Effector memory CD8-positive, alpha-beta T cell (primary cell): ENCODE measurements at regions not wholly inside any gene's neighbourhood (a gene's known extent, or its start where the extent isn't known, plus 50 kb on each side); places are given as distances from the start of the nearest gene placed in this dataset.

Experiments
- ATAC-seq: fragments of 150-1000 bp; cut with Tn5 transposase; replicated peaks from 2 replicates; pipeline ENCODE4 v1.10.0; 2021; ENCODE audit warnings: mild to moderate bottlenecking, moderate library complexity
- DNase-seq, 3 experiments: peaks; one replicate each; pipeline ENCODE4 v3.0.0; 2021
- H3K27ac Mint-ChIP-seq, 2 donors: one replicate each; pipeline ENCODE4 v1.8.0; 2022; ENCODE audit warnings: mild to moderate bottlenecking in 2 of 2, mixed read lengths in 2 of 2, moderate library complexity in 2 of 2
- H3K27me3 Mint-ChIP-seq, 2 donors: one replicate each; pipeline ENCODE4 v1.8.0; 2022; ENCODE audit warnings: mixed read lengths in 2 of 2
- H3K36me3 Mint-ChIP-seq: one replicate; pipeline ENCODE4 v1.8.0; 2022; ENCODE audit warnings: mild to moderate bottlenecking, moderate library complexity, mixed read lengths; ENCODE audit not compliant: insufficient read depth
- H3K4me1 Mint-ChIP-seq, 2 donors: one replicate each; pipeline ENCODE4 v1.8.0; 2022; ENCODE audit warnings: low read depth in 2 of 2, mixed read lengths in 2 of 2
- H3K4me3 Mint-ChIP-seq, 2 donors: one replicate each; pipeline ENCODE4 v1.8.0; 2022; ENCODE audit warnings: mild to moderate bottlenecking in 2 of 2, mixed read lengths in 2 of 2, moderate library complexity in 2 of 2
- H3K9me3 Mint-ChIP-seq, 2 donors: one replicate each; pipeline ENCODE4 v1.8.0; 2022; ENCODE audit warnings: mixed read lengths in 2 of 2

- ATAC-seq (no peak), DNase-seq (no peak)
- H3K36me3 Mint-ChIP-seq = no peaks in the 10 kb centered on the region
- H3K4me1 Mint-ChIP-seq = no peaks in the 10 kb centered on the region
- H3K27ac Mint-ChIP-seq = no peak overlapping the region
- peaks cover 6 to 21% of the 10 kb centered on the region in 2 donors for H3K27me3 Mint-ChIP-seq
- H3K9me3 Mint-ChIP-seq = no peaks in the 10 kb centered on the region
- H3K4me3 Mint-ChIP-seq = no peak overlapping the region
Measured at GRCh38 chr2:48120112-48120511, 194.4 kb upstream of the FOXN2 start.

GRCh38 chr2:48120759-48121242 lies 193.7 kb upstream of the FOXN2 start:
- H3K9me3 Mint-ChIP-seq = no peaks in the 10 kb centered on the region

GRCh38 chr2:48122166-48122565 lies 192.3 kb upstream of the FOXN2 start:
- no peak for ATAC-seq
- Mint-ChIP-seq H3K4me3 (no peak overlapping the region), H3K9me3 (no peaks in the 10 kb centered on the region), H3K27me3 (peaks cover 6 to 21% of the 10 kb centered on the region in 2 donors), H3K4me1 (no peaks in the 10 kb centered on the region), H3K27ac (no peak overlapping the region), H3K36me3 (no peaks in the 10 kb centered on the region)
- DNase-seq = no peak

More at GRCh38 chr2:48120759-48121242, 193.7 kb upstream of the FOXN2 start:
- no peaks in the 10 kb centered on the region for H3K36me3 Mint-ChIP-seq
- H3K27ac Mint-ChIP-seq = no peak overlapping the region
- H3K4me3 Mint-ChIP-seq = no peak overlapping the region
- H3K4me1 Mint-ChIP-seq = no peaks in the 10 kb centered on the region
- no peak for DNase-seq
- H3K27me3 Mint-ChIP-seq = peaks cover 6 to 21% of the 10 kb centered on the region in 2 donors
- no peak for ATAC-seq

- H3K4me1 Mint-ChIP-seq = no peaks in the 10 kb centered on the region
- H3K27me3 Mint-ChIP-seq = peaks cover 0 to 9% of the 10 kb centered on the region in 2 donors
- no peak overlapping the region for H3K4me3 Mint-ChIP-seq
- no peaks in the 10 kb centered on the region for H3K9me3 Mint-ChIP-seq
- H3K27ac Mint-ChIP-seq = no peak overlapping the region
- ATAC-seq (no peak), DNase-seq (no peak)
- H3K36me3 Mint-ChIP-seq = no peaks in the 10 kb centered on the region
Measured at GRCh38 chr2:48124592-48124991, 189.9 kb upstream of the FOXN2 start.

GRCh38 chr2:48126162-48126561 lies 188.3 kb upstream of the FOXN2 start:
- Mint-ChIP-seq H3K4me1 (no peaks in the 10 kb centered on the region), H3K27ac (no peak overlapping the region), H3K27me3 (no peaks in the 10 kb centered on the region), H3K36me3 (no peaks in the 10 kb centered on the region), H3K4me3 (no peak overlapping the region), H3K9me3 (no peaks in the 10 kb centered on the region)
- ATAC-seq = no peak
- no peak for DNase-seq

- ATAC-seq (no peak), DNase-seq (no peak)
- Mint-ChIP-seq H3K36me3 (no peaks in the 10 kb centered on the region), H3K27me3 (no peaks in the 10 kb centered on the region), H3K27ac (no peak overlapping the region), H3K4me3 (no peak overlapping the region), H3K9me3 (no peaks in the 10 kb centered on the region), H3K4me1 (no peaks in the 10 kb centered on the region)
Measured at GRCh38 chr2:48127612-48128191, 186.8 kb upstream of the FOXN2 start.

GRCh38 chr2:48129293-48129950 lies 185.1 kb upstream of the FOXN2 start:
- ATAC-seq = no peak
- Mint-ChIP-seq H3K4me3 (no peak overlapping the region), H3K27ac (no peak overlapping the region), H3K27me3 (no peaks in the 10 kb centered on the region), H3K36me3 (no peaks in the 10 kb centered on the region), H3K9me3 (no peaks in the 10 kb centered on the region), H3K4me1 (no peaks in the 10 kb centered on the region)
- DNase-seq = no peak

GRCh38 chr2:48131539-48132270 lies 182.8 kb upstream of the FOXN2 start:
- H3K27ac Mint-ChIP-seq = no peak overlapping the region
- ATAC-seq (peak; percentile 51), DNase-seq (no peak)
- no peaks in the 10 kb centered on the region for H3K4me1 Mint-ChIP-seq
- no peaks in the 10 kb centered on the region for H3K27me3 Mint-ChIP-seq
- H3K36me3 Mint-ChIP-seq = no peaks in the 10 kb centered on the region
- no peaks in the 10 kb centered on the region for H3K9me3 Mint-ChIP-seq
- no peak overlapping the region for H3K4me3 Mint-ChIP-seq

- Mint-ChIP-seq H3K9me3 (no peaks in the 10 kb centered on the region), H3K27ac (no peak overlapping the region), H3K36me3 (no peaks in the 10 kb centered on the region), H3K4me1 (no peaks in the 10 kb centered on the region), H3K4me3 (no peak overlapping the region), H3K27me3 (no peaks in the 10 kb centered on the region)
- DNase-seq (no peak), ATAC-seq (no peak)
Measured at GRCh38 chr2:48132271-48132625, 182.2 kb upstream of the FOXN2 start.

GRCh38 chr2:48134704-48135103 lies 179.8 kb upstream of the FOXN2 start:
- no peak for ATAC-seq
- no peaks in the 10 kb centered on the region for H3K9me3 Mint-ChIP-seq
- H3K4me1 Mint-ChIP-seq = no peaks in the 10 kb centered on the region
- H3K4me3 Mint-ChIP-seq = no peak overlapping the region
- H3K27ac Mint-ChIP-seq = no peak overlapping the region
- DNase-seq = no peak
- no peaks in the 10 kb centered on the region for H3K36me3 Mint-ChIP-seq
- H3K27me3 Mint-ChIP-seq = no peaks in the 10 kb centered on the region

- DNase-seq = no peak
- Mint-ChIP-seq H3K4me3 (no peak overlapping the region), H3K9me3 (no peaks in the 10 kb centered on the region), H3K36me3 (no peaks in the 10 kb centered on the region), H3K27me3 (no peaks in the 10 kb centered on the region), H3K4me1 (no peaks in the 10 kb centered on the region), H3K27ac (no peak overlapping the region)
- ATAC-seq = no peak
Measured at GRCh38 chr2:48135797-48136196, 178.7 kb upstream of the FOXN2 start.

GRCh38 chr2:48137829-48138228 lies 176.7 kb upstream of the FOXN2 start:
- H3K4me3 Mint-ChIP-seq = no peak overlapping the region
- peaks cover 0 to 9% of the 10 kb centered on the region in 2 donors for H3K27me3 Mint-ChIP-seq
- no peak overlapping the region for H3K27ac Mint-ChIP-seq
- DNase-seq (no peak), ATAC-seq (no peak)
- no peaks in the 10 kb centered on the region for H3K4me1 Mint-ChIP-seq
- no peaks in the 10 kb centered on the region for H3K9me3 Mint-ChIP-seq
- no peaks in the 10 kb centered on the region for H3K36me3 Mint-ChIP-seq

GRCh38 chr2:48138898-48139297 lies 175.6 kb upstream of the FOXN2 start:
- Mint-ChIP-seq H3K27me3 (peaks cover 0 to 9% of the 10 kb centered on the region in 2 donors), H3K27ac (no peak overlapping the region), H3K9me3 (no peaks in the 10 kb centered on the region), H3K36me3 (no peaks in the 10 kb centered on the region), H3K4me1 (no peaks in the 10 kb centered on the region), H3K4me3 (no peak overlapping the region)
- ATAC-seq (no peak), DNase-seq (no peak)

- Mint-ChIP-seq H3K9me3 (no peaks in the 10 kb centered on the region), H3K27me3 (peaks cover 0 to 9% of the 10 kb centered on the region in 2 donors), H3K4me3 (no peak overlapping the region), H3K27ac (no peak overlapping the region), H3K36me3 (no peaks in the 10 kb centered on the region), H3K4me1 (peaks cover 8 to 10% of the 10 kb centered on the region in 2 donors)
- DNase-seq (no peak), ATAC-seq (no peak)
Measured at GRCh38 chr2:48140586-48140985, 173.9 kb upstream of the FOXN2 start.
